K562 (cell line): ENCODE measurements at regions not wholly inside any gene's neighbourhood (a gene's known extent, or its start where the extent isn't known, plus 50 kb on each side); places are given as distances from the start of the nearest gene placed in this dataset.

Experiments used
- ATAC-seq: fragments of 200-7000 bp; cut with Tn5 transposase; 3 replicates; pipeline ENCODE4 v1.9.1; 2020; ENCODE audit warnings: moderate library complexity
- BruUV-seq: library from RNA; stranded (reverse); fragments of 400-500 nt; replicated peaks from 2 replicates; lab custom pipeline; 2021; lab: Mats Ljungman, UMichigan
- CTCF ChIA-PET: fragments of 300-600 bp; formaldehyde crosslinking; extraction: SDS; loops from one replicate; lab custom pipeline; 2021; ENCODE audit warnings: low intra/inter-chr PET ratio; lab: Yijun Ruan, JAX
- POLR2A ChIA-PET: fragments of 300-600, 350-650 bp; sonication (Branson Sonifier 250); formaldehyde crosslinking; extraction: SDS; loops from one replicate; lab custom pipeline; 2021; ENCODE audit warnings: antibody characterized with exemption, inconsistent platforms; lab: Yijun Ruan, JAX
- DNase-seq, 4 experiments: peaks; one replicate each; pipeline versions ENCODE4 v3.0.0 to v3.0.0-alpha.2; 2011 to 2018; ENCODE audit warnings: low spot score in 3 of 4, mixed read lengths in 3 of 4; ENCODE audit errors: extremely low read depth in 1 of 4
- FAIRE-seq: peaks from 2 replicates; lab custom pipeline; 2011; peaks lifted over from hg19 to GRCh38; lab: Jason Lieb, UNC
- H2AFZ ChIP-seq: 2 replicates; pipeline ENCODE4 v1.6.0; 2011; ENCODE audit warnings: low read depth, low read length, control low read depth, inconsistent platforms
- H3K27ac ChIP-seq: fragments of 200-600 bp; 3 replicates; pipeline ENCODE4 v1.8.0; 2011; ENCODE audit warnings: low read depth, mild to moderate bottlenecking, control low read depth, inconsistent platforms, low read length, moderate library complexity, mixed read lengths; ENCODE audit errors: extremely low read depth
- H3K27me3 ChIP-seq, 2 experiments: fragments of 300-600 bp in 1 of 2; 2 replicates in 1 of 2; 3 replicates in 1 of 2; pipeline versions ENCODE4 v1.6.0 to v1.8.0; 2011; ENCODE audit warnings: inconsistent platforms in 2 of 2, low read length in 2 of 2, mild to moderate bottlenecking in 1 of 2, mixed read lengths in 1 of 2, moderate library complexity in 1 of 2; ENCODE audit not compliant: control insufficient read depth in 2 of 2, insufficient read depth in 2 of 2
- H3K36me3 ChIP-seq: fragments of 300-600 bp; 3 replicates; pipeline ENCODE4 v1.8.0; 2011; ENCODE audit warnings: mild to moderate bottlenecking, low read length, inconsistent platforms; ENCODE audit not compliant: control insufficient read depth, insufficient read depth
- H3K4me1 ChIP-seq, 2 experiments: fragments of 200-600 bp in 1 of 2; replicated peaks in 1 of 2; 2 replicates in 1 of 2; 3 replicates in 1 of 2; pipeline versions ENCODE4 v1.5.1 to v1.8.0; 2011; ENCODE audit warnings: inconsistent platforms in 2 of 2, low read length in 2 of 2, mild to moderate bottlenecking in 1 of 2, mixed read lengths in 1 of 2, moderate library complexity in 1 of 2; ENCODE audit not compliant: control insufficient read depth in 2 of 2, insufficient read depth in 2 of 2
- H3K4me2 ChIP-seq: 2 replicates; pipeline ENCODE4 v1.6.1; 2011; ENCODE audit warnings: low read length, control low read depth, inconsistent platforms, mixed read lengths; ENCODE audit not compliant: insufficient read depth
- H3K4me3 ChIP-seq: fragments of 200-600 bp; sonication (generic), shearing (Covaris generic); 2 replicates; pipeline ENCODE4 v1.5.1; 2016; ENCODE audit warnings: control low read depth, inconsistent platforms
- H3K79me2 ChIP-seq: fragments of 200-600 bp; 3 replicates; pipeline ENCODE4 v1.8.0; 2011; ENCODE audit warnings: low read length, inconsistent platforms; ENCODE audit not compliant: control insufficient read depth, insufficient read depth
- H3K9ac ChIP-seq, 2 experiments: 2 replicates each; pipeline versions ENCODE4 v1.6.0 to v1.6.1; 2011; ENCODE audit warnings: low read depth in 2 of 2, low read length in 2 of 2, control low read depth in 1 of 2, inconsistent platforms in 1 of 2, mild to moderate bottlenecking in 1 of 2, mixed read lengths in 1 of 2; ENCODE audit not compliant: insufficient read depth in 1 of 2
- H3K9me1 ChIP-seq: one replicate; pipeline ENCODE4 v1.6.0; 2011; ENCODE audit warnings: inconsistent platforms, mild to moderate bottlenecking, low read length, moderate library complexity; ENCODE audit not compliant: control insufficient read depth, insufficient read depth
- H3K9me3 ChIP-seq: replicated peaks from 2 replicates; pipeline ENCODE4 v1.5.1; 2011; ENCODE audit warnings: low read depth, low read length, inconsistent platforms; ENCODE audit not compliant: control insufficient read depth, insufficient read depth
- H4K20me1 ChIP-seq: replicated peaks from 2 replicates; pipeline ENCODE4 v1.6.1; 2011; ENCODE audit warnings: low read length, inconsistent platforms, mixed read lengths; ENCODE audit not compliant: control insufficient read depth, insufficient read depth
- CREB3L1 ChIP-seq: fragments of 450-650 bp; IDR thresholded peaks from 2 replicates; pipeline ENCODE4 v1.6.1; 2014; ENCODE audit warnings: low read depth, mild to moderate bottlenecking, moderate library complexity, borderline replicate concordance
- DDX20 ChIP-seq: fragments of 450-650 bp; IDR thresholded peaks from 2 replicates; pipeline ENCODE4 v1.6.1; 2016; ENCODE audit warnings: missing genetic modification characterization, low read depth, mild to moderate bottlenecking, missing compliant biosample characterization, moderate library complexity
- DMBX1 ChIP-seq: fragments of 250-450 bp; sonication (Bioruptor Pico); IDR thresholded peaks from 2 replicates; pipeline ENCODE4 v1.8.0; 2022; ENCODE audit warnings: inconsistent platforms, mild to moderate bottlenecking, moderate library complexity, borderline replicate concordance
- E2F6 ChIP-seq, 2 experiments: IDR thresholded peaks; 2 replicates each; pipeline ENCODE4 v1.6.1; 2011; ENCODE audit warnings: borderline replicate concordance in 1 of 2, control low read depth in 1 of 2, low read depth in 1 of 2, low read length in 1 of 2, mild to moderate bottlenecking in 1 of 2, mixed read lengths in 1 of 2, moderate library complexity in 1 of 2; ENCODE audit not compliant: insufficient read depth in 1 of 2, insufficient read length in 1 of 2, poor library complexity in 1 of 2, severe bottlenecking in 1 of 2; ENCODE audit errors: extremely low read depth in 1 of 2
- HOMEZ ChIP-seq: fragments of 250-450 bp; sonication (Bioruptor Pico); IDR thresholded peaks from 2 replicates; pipeline ENCODE4 v1.4.0; 2020; ENCODE audit warnings: mild to moderate bottlenecking, moderate library complexity
- KAT2B ChIP-seq: IDR thresholded peaks from one replicate; pipeline ENCODE4 v1.6.1; 2012; ENCODE audit warnings: low read depth, mild to moderate bottlenecking, control low read depth, inconsistent platforms, low read length, moderate library complexity
- MAFF ChIP-seq: IDR thresholded peaks from 2 replicates; pipeline ENCODE4 v1.6.1; 2012; ENCODE audit warnings: low read length, improper control_type of control experiment
- MBD1 ChIP-seq: fragments of 250-450 bp; sonication (Bioruptor Pico); IDR thresholded peaks from 2 replicates; pipeline ENCODE4 v1.8.0; 2022; ENCODE audit warnings: inconsistent platforms
- MTA3 ChIP-seq: fragments of 450-650 bp; formaldehyde crosslinking; IDR thresholded peaks from 2 replicates; pipeline ENCODE4 v1.6.1; 2017; ENCODE audit warnings: mild to moderate bottlenecking, borderline replicate concordance
- SMARCA5 ChIP-seq: fragments of 450-650 bp; IDR thresholded peaks from 2 replicates; pipeline ENCODE4 v1.6.1; 2016
- TBP ChIP-seq: optimal IDR thresholded peaks from 2 replicates; pipeline ENCODE3; 2011; ENCODE audit warnings: low read depth, low read length, improper control_type of control experiment
- TCF15 ChIP-seq: fragments of 250-450 bp; sonication (Bioruptor Pico); IDR thresholded peaks from 2 replicates; pipeline ENCODE4 v1.8.0; 2022; ENCODE audit warnings: moderate library complexity, mild to moderate bottlenecking, inconsistent platforms
- ZC3H11A ChIP-seq: IDR thresholded peaks from 2 replicates; pipeline ENCODE4 v1.6.1; 2012; ENCODE audit warnings: low read depth, low read length, improper control_type of control experiment
- ZNF316 ChIP-seq: fragments of 450-650 bp; IDR thresholded peaks from 2 replicates; pipeline ENCODE4 v1.6.1; 2016
- ZNF696 ChIP-seq: fragments of 250-450 bp; sonication (Bioruptor Pico); conservative IDR thresholded peaks from 2 replicates; pipeline ENCODE4 v1.4.0; 2020; ENCODE audit warnings: mild to moderate bottlenecking, moderate library complexity
- WGBS: fragments of 100-300 bp; shearing (Covaris generic); methylation state at CpG from one replicate; pipeline ENCODE4 v1.1.6; 2016; ENCODE audit warnings: low coverage, mixed read lengths; ENCODE audit not compliant: insufficient coverage; ENCODE audit errors: missing lambda C conversion rate; 5-methylcytosine and 5-hydroxymethylcytosine counted together
- in situ Hi-C: fragments of 300-500 bp; cut with MboI; formaldehyde crosslinking; loops from 4 replicates; pipeline ENCODE4 v1.15.0; 2018; ENCODE audit warnings: inconsistent platforms, mixed read lengths
- intact Hi-C: fragments of 100-400 bp; cut with micrococcal nuclease; formaldehyde crosslinking; loops from 2 replicates; pipeline ENCODE4 v1.14.2; 2022

- intact Hi-C loops (no loop called here), in situ Hi-C loops (no loop called here)
- Histone ChIP-seq H3K36me3 (no peaks in the 10 kb centered on the region), H3K9ac (no peak overlapping the region), H2AFZ (no peak overlapping the region), H3K27me3 (no peaks in the 10 kb centered on the region), H4K20me1 (no peaks in the 10 kb centered on the region), H3K9me1 (no peaks in the 10 kb centered on the region), H3K79me2 (no peaks in the 10 kb centered on the region), H3K27ac (no peak overlapping the region), H3K9me3 (no peaks in the 10 kb centered on the region), H3K4me1 (no peaks in the 10 kb centered on the region), H3K4me3 (no peak overlapping the region), H3K4me2 (no peak overlapping the region)
- no peak for DNase-seq
- CTCF ChIA-PET, result no interaction called here
- BruUV-seq, result no TSS peak
- no peak for ATAC-seq
- TF ChIP-seq CREB3L1 (no peak), TBP (no peak), E2F6 (IDR thresholded peaks at IDR 0.05; ENCODE audit: borderline replicate concordance in 1 of 2, extremely low read depth in 1 of 2, insufficient read depth in 1 of 2, insufficient read length in 1 of 2, low read depth in 1 of 2, low read length in 1 of 2, poor library complexity in 1 of 2, severe bottlenecking in 1 of 2) (no peak), MTA3 (no peak), MAFF (no peak), ZNF316 (no peak), MBD1 (no peak), DMBX1 (no peak), TCF15 (CRISPR knock-in tag) (no peak), ZC3H11A (no peak), DDX20 (tag) (no peak), SMARCA5 (no peak), KAT2B (no peak), ZNF696 (no peak), HOMEZ (CRISPR knock-in tag) (no peak)
- WGBS, result 3% methylated on average over 2 of the region's 2 CpGs
- no peak for FAIRE-seq
- POLR2A ChIA-PET, result no interaction called here
Measured at GRCh38 chr3:945738-946137, 147.1 kb upstream of the CNTN6 start.
